SW480 (cell line): ENCODE measurements at regions not wholly inside any gene's neighbourhood (a gene's known extent, or its start where the extent isn't known, plus 50 kb on each side); places are given as distances from the start of the nearest gene placed in this dataset.

Source experiments
- DNase-seq: peaks from one replicate; pipeline ENCODE4 v3.0.0-alpha.2; 2016; ENCODE audit warnings: low spot score

- no peak for DNase-seq
These were observed 78.5 kb upstream of the BCL6 start for GRCh38 chr3:187823746-187824145.

GRCh38 chr3:187827723-187828122 lies 82.5 kb upstream of the BCL6 start:
- DNase-seq = no peak

- peak; percentile 20 for DNase-seq
These were observed 83.5 kb upstream of the BCL6 start for GRCh38 chr3:187828579-187829452.

- no peak for DNase-seq
These were observed 84.9 kb upstream of the BCL6 start for GRCh38 chr3:187830181-187830580.

- DNase-seq = no peak
These were observed 86.1 kb upstream of the BCL6 start for GRCh38 chr3:187831125-187832051.

- no peak for DNase-seq
These were observed 86.9 kb upstream of the BCL6 start for GRCh38 chr3:187832202-187832601.

- no peak for DNase-seq
These were observed 88.1 kb upstream of the BCL6 start for GRCh38 chr3:187833375-187833774.

- no peak for DNase-seq
These were observed 88.7 kb upstream of the BCL6 start for GRCh38 chr3:187833799-187834578.

- DNase-seq = no peak
These were observed 91.8 kb upstream of the BCL6 start for GRCh38 chr3:187836823-187837770.

GRCh38 chr3:187838016-187838540 lies 92.8 kb upstream of the BCL6 start:
- no peak for DNase-seq

GRCh38 chr3:187839422-187839821 lies 94.2 kb upstream of the BCL6 start:
- DNase-seq = no peak

GRCh38 chr3:187840856-187841255 lies 95.6 kb upstream of the BCL6 start:
- no peak for DNase-seq

- no peak for DNase-seq
These were observed 96.3 kb upstream of the BCL6 start for GRCh38 chr3:187841560-187841959.

GRCh38 chr3:187843654-187844053 lies 98.4 kb upstream of the BCL6 start:
- no peak for DNase-seq

GRCh38 chr3:187844708-187845107 lies 99.4 kb upstream of the BCL6 start:
- no peak for DNase-seq

GRCh38 chr3:187845826-187846225 lies 100.6 kb upstream of the BCL6 start:
- DNase-seq = no peak

- no peak for DNase-seq
These were observed 103.1 kb upstream of the BCL6 start for GRCh38 chr3:187848401-187848800.

GRCh38 chr3:187849016-187849654 lies 103.9 kb upstream of the BCL6 start:
- no peak for DNase-seq

GRCh38 chr3:187850258-187850921 lies 105.1 kb upstream of the BCL6 start:
- no peak for DNase-seq
